ENCODE measurements at regions not wholly inside any gene's neighbourhood (a gene's known extent, or its start where the extent isn't known, plus 50 kb on each side); places are given as distances from the start of the nearest gene placed in this dataset.

GRCh38 chr10:33638374-33638773, 303.9 kb upstream of the NRP1 start:
- Histone ChIP-seq H3K4me3 (ENCODE audit: low read depth in 1 of 2, low read length in 2 of 2) (no peak overlapping the region), H3K9ac (ENCODE audit: low read length) (no peak overlapping the region), H3K27me3 (ENCODE audit: control insufficient read depth in 1 of 2, insufficient read depth in 2 of 2, low read length in 2 of 2) (no peaks in the 10 kb centered on the region), H3K36me3 (ENCODE audit: insufficient read depth, low read length) (no peaks in the 10 kb centered on the region), H3K4me1 (ENCODE audit: insufficient read depth, low read length) (no peaks in the 10 kb centered on the region), H3K27ac (ENCODE audit: low read depth, low read length) (no peak overlapping the region), H3K9me3 (ENCODE audit: low read length) (no peaks in the 10 kb centered on the region)

DNA sequence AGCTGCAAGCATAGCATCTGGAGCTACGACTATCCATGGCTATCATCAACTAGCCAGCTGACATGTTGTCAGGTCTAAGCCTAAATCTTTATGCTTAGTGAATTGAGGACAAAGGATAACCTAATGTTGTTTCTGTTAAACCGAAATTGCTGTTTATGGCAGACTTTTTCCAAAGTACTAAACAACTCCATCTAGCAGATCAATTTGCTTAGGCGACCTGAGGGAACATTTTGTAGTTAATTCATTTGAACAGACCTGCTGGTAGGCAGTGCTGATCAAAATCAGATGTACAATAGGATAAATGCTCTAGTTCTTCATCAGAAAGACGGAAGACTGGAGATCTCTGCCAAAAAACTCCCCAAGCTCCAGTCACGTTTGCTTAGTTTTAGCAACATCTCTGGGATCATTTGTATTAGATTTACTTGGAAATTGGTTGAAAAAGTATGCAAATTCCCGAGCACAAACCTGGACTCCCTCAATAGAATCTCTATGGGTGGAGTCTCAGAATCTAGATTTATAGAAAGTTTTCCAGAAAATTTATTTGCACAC, 301.6 kb upstream of the NRP1 start:
- Histone ChIP-seq H3K9me3 (ENCODE audit: low read length) (no peaks in the 10 kb centered on the region), H3K36me3 (ENCODE audit: insufficient read depth, low read length) (no peaks in the 10 kb centered on the region), H3K9ac (ENCODE audit: low read length) (no peak overlapping the region), H3K4me3 (ENCODE audit: low read depth in 1 of 2, low read length in 2 of 2) (no peak overlapping the region), H3K4me1 (ENCODE audit: insufficient read depth, low read length) (no peaks in the 10 kb centered on the region), H3K27me3 (ENCODE audit: control insufficient read depth in 1 of 2, insufficient read depth in 2 of 2, low read length in 2 of 2) (no peaks in the 10 kb centered on the region), H3K27ac (ENCODE audit: low read depth, low read length) (no peak overlapping the region)

DNA sequence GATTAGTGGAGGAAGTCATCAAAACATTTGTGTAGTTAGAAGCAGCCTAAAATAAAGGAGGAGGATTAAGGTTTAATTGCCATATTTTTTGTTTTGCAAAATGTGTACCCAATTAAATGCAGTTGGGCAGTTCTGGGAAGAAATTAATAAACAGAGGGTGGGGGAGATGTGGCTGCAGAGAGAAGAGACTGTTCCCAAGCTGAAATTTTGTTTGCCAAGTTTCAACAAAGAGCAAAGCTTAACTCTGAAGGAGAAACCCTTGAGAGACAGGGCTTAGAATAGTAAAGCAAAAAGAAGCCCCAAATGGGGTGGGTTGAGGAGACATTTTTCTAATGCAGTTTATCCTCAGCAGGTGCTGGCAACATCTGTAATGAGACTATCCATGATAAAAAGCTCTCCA, 298.0 kb upstream of the NRP1 start:
- Histone ChIP-seq H3K9me3 (ENCODE audit: low read length) (no peaks in the 10 kb centered on the region), H3K4me1 (ENCODE audit: insufficient read depth, low read length) (no peaks in the 10 kb centered on the region), H3K9ac (ENCODE audit: low read length) (no peak overlapping the region), H3K4me3 (ENCODE audit: low read depth in 1 of 2, low read length in 2 of 2) (no peak overlapping the region), H3K36me3 (ENCODE audit: insufficient read depth, low read length) (no peaks in the 10 kb centered on the region), H3K27ac (ENCODE audit: low read depth, low read length) (no peak overlapping the region), H3K27me3 (ENCODE audit: control insufficient read depth in 1 of 2, insufficient read depth in 2 of 2, low read length in 2 of 2) (no peaks in the 10 kb centered on the region)

- no peak overlapping the region for H3K9ac ChIP-seq (ENCODE audit: low read length)
- H3K4me1 ChIP-seq (ENCODE audit: insufficient read depth, low read length), result no peaks in the 10 kb centered on the region
- no peaks in the 10 kb centered on the region for H3K36me3 ChIP-seq (ENCODE audit: insufficient read depth, low read length)
- no peaks in the 10 kb centered on the region for H3K27me3 ChIP-seq (ENCODE audit: control insufficient read depth in 1 of 2, insufficient read depth in 2 of 2, low read length in 2 of 2)
- H3K4me3 ChIP-seq (ENCODE audit: low read depth in 1 of 2, low read length in 2 of 2), result no peak overlapping the region
- no peak overlapping the region for H3K27ac ChIP-seq (ENCODE audit: low read depth, low read length)
- H3K9me3 ChIP-seq (ENCODE audit: low read length), result no peaks in the 10 kb centered on the region
These were observed 297.5 kb upstream of the NRP1 start for GRCh38 chr10:33631991-33632390.

GRCh38 chr10:33630761-33631160, 296.3 kb upstream of the NRP1 start:
- Histone ChIP-seq H3K4me1 (ENCODE audit: insufficient read depth, low read length) (no peaks in the 10 kb centered on the region), H3K36me3 (ENCODE audit: insufficient read depth, low read length) (no peaks in the 10 kb centered on the region), H3K9me3 (ENCODE audit: low read length) (no peaks in the 10 kb centered on the region), H3K27ac (ENCODE audit: low read depth, low read length) (no peak overlapping the region), H3K4me3 (ENCODE audit: low read depth in 1 of 2, low read length in 2 of 2) (no peak overlapping the region), H3K27me3 (ENCODE audit: control insufficient read depth in 1 of 2, insufficient read depth in 2 of 2, low read length in 2 of 2) (no peaks in the 10 kb centered on the region), H3K9ac (ENCODE audit: low read length) (no peak overlapping the region)

GRCh38 chr10:33627611-33628010, 293.1 kb upstream of the NRP1 start:
- no peak overlapping the region for H3K9ac ChIP-seq (ENCODE audit: low read length)
- H3K4me3 ChIP-seq (ENCODE audit: low read depth in 1 of 2, low read length in 2 of 2), result no peak overlapping the region
- H3K27ac ChIP-seq (ENCODE audit: low read depth, low read length), result no peak overlapping the region
- H3K4me1 ChIP-seq (ENCODE audit: insufficient read depth, low read length), result no peaks in the 10 kb centered on the region
- H3K27me3 ChIP-seq (ENCODE audit: control insufficient read depth in 1 of 2, insufficient read depth in 2 of 2, low read length in 2 of 2), result no peaks in the 10 kb centered on the region
- no peaks in the 10 kb centered on the region for H3K36me3 ChIP-seq (ENCODE audit: insufficient read depth, low read length)
- H3K9me3 ChIP-seq (ENCODE audit: low read length), result no peaks in the 10 kb centered on the region

- Histone ChIP-seq H3K4me1 (ENCODE audit: insufficient read depth, low read length) (no peaks in the 10 kb centered on the region), H3K36me3 (ENCODE audit: insufficient read depth, low read length) (no peaks in the 10 kb centered on the region), H3K4me3 (ENCODE audit: low read depth in 1 of 2, low read length in 2 of 2) (no peak overlapping the region), H3K27ac (ENCODE audit: low read depth, low read length) (no peak overlapping the region), H3K9me3 (ENCODE audit: low read length) (no peaks in the 10 kb centered on the region), H3K9ac (ENCODE audit: low read length) (no peak overlapping the region), H3K27me3 (ENCODE audit: control insufficient read depth in 1 of 2, insufficient read depth in 2 of 2, low read length in 2 of 2) (no peaks in the 10 kb centered on the region)
These were observed 292.5 kb upstream of the NRP1 start for GRCh38 chr10:33626798-33627466.

- no peaks in the 10 kb centered on the region for H3K9me3 ChIP-seq (ENCODE audit: low read length)
- H3K4me1 ChIP-seq (ENCODE audit: insufficient read depth, low read length), result no peaks in the 10 kb centered on the region
- no peak overlapping the region for H3K4me3 ChIP-seq (ENCODE audit: low read depth in 1 of 2, low read length in 2 of 2)
- H3K36me3 ChIP-seq (ENCODE audit: insufficient read depth, low read length), result no peaks in the 10 kb centered on the region
- no peak overlapping the region for H3K27ac ChIP-seq (ENCODE audit: low read depth, low read length)
- H3K27me3 ChIP-seq (ENCODE audit: control insufficient read depth in 1 of 2, insufficient read depth in 2 of 2, low read length in 2 of 2), result no peaks in the 10 kb centered on the region
- no peak overlapping the region for H3K9ac ChIP-seq (ENCODE audit: low read length)
These were observed 289.2 kb upstream of the NRP1 start for GRCh38 chr10:33623669-33624068.

DNA sequence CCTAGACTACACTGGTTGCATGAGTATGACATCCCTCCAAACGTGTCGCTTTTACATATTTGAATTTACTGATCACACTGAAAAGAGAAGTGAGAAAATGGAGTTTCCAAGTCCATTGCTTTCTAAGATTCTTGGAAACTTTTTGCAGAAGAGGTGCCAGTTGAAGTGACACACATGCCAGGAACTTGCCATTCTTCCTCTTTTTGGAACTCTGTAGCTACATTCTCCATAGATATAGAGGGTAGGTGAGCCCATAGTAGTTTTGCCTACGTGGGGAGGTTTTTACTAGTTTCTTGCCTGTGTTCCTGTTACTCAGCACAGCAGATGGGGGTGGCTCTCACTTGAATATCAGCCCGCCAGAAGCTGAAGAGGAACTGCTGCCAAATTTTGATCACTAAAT, 286.6 kb upstream of the NRP1 start:
- Histone ChIP-seq H3K9me3 (ENCODE audit: low read length) (no peaks in the 10 kb centered on the region), H3K4me3 (ENCODE audit: low read depth in 1 of 2, low read length in 2 of 2) (no peak overlapping the region), H3K27ac (ENCODE audit: low read depth, low read length) (no peak overlapping the region), H3K36me3 (ENCODE audit: insufficient read depth, low read length) (no peaks in the 10 kb centered on the region), H3K4me1 (ENCODE audit: insufficient read depth, low read length) (no peaks in the 10 kb centered on the region), H3K27me3 (ENCODE audit: control insufficient read depth in 1 of 2, insufficient read depth in 2 of 2, low read length in 2 of 2) (no peaks in the 10 kb centered on the region), H3K9ac (ENCODE audit: low read length) (no peak overlapping the region)

- H3K9ac ChIP-seq (ENCODE audit: low read length), result no peak overlapping the region
- H3K36me3 ChIP-seq (ENCODE audit: insufficient read depth, low read length), result no peaks in the 10 kb centered on the region
- H3K27ac ChIP-seq (ENCODE audit: low read depth, low read length), result no peak overlapping the region
- H3K4me3 ChIP-seq (ENCODE audit: low read depth in 1 of 2, low read length in 2 of 2), result no peak overlapping the region
- no peaks in the 10 kb centered on the region for H3K9me3 ChIP-seq (ENCODE audit: low read length)
- H3K4me1 ChIP-seq (ENCODE audit: insufficient read depth, low read length), result no peaks in the 10 kb centered on the region
- H3K27me3 ChIP-seq (ENCODE audit: control insufficient read depth in 1 of 2, insufficient read depth in 2 of 2, low read length in 2 of 2), result no peaks in the 10 kb centered on the region
These were observed 283.7 kb upstream of the NRP1 start for GRCh38 chr10:33618196-33618595.

- H3K4me3 ChIP-seq (ENCODE audit: low read depth in 1 of 2, low read length in 2 of 2), result no peak overlapping the region
- H3K9ac ChIP-seq (ENCODE audit: low read length), result no peak overlapping the region
- H3K4me1 ChIP-seq (ENCODE audit: insufficient read depth, low read length), result no peaks in the 10 kb centered on the region
- no peaks in the 10 kb centered on the region for H3K36me3 ChIP-seq (ENCODE audit: insufficient read depth, low read length)
- no peaks in the 10 kb centered on the region for H3K9me3 ChIP-seq (ENCODE audit: low read length)
- no peak overlapping the region for H3K27ac ChIP-seq (ENCODE audit: low read depth, low read length)
- no peaks in the 10 kb centered on the region for H3K27me3 ChIP-seq (ENCODE audit: control insufficient read depth in 1 of 2, insufficient read depth in 2 of 2, low read length in 2 of 2)
These were observed 283.1 kb upstream of the NRP1 start for GRCh38 chr10:33617381-33618080.

DNA sequence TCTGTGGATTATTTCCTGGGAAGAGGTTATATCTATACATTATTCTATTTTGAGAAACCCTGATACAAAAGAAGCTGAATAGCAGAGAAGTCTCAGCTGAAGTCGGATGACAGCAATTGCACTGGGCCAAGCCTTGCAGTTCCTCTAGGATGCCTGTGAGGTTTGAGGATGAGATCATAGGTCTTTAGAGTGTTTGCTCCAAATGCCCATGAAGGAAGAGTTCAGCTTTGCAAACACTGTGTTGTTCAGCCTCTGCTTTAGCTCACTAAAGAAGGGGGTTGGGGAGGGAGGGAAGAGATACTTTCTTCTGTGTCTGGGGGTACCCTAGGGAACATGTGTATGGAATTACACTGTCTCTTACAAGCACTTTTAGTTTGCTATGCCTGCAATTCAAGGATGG, 282.5 kb upstream of the NRP1 start:
- no peaks in the 10 kb centered on the region for H3K9me3 ChIP-seq (ENCODE audit: low read length)
- H3K9ac ChIP-seq (ENCODE audit: low read length), result no peak overlapping the region
- H3K27ac ChIP-seq (ENCODE audit: low read depth, low read length), result no peak overlapping the region
- H3K27me3 ChIP-seq (ENCODE audit: control insufficient read depth in 1 of 2, insufficient read depth in 2 of 2, low read length in 2 of 2), result no peaks in the 10 kb centered on the region
- H3K36me3 ChIP-seq (ENCODE audit: insufficient read depth, low read length), result no peaks in the 10 kb centered on the region
- no peaks in the 10 kb centered on the region for H3K4me1 ChIP-seq (ENCODE audit: insufficient read depth, low read length)
- H3K4me3 ChIP-seq (ENCODE audit: low read depth in 1 of 2, low read length in 2 of 2), result no peak overlapping the region

Measured in muscle layer of colon (tissue), 2 donors.